Limb (tissue), 2 donors: ENCODE measurements at regions not wholly inside any gene's neighbourhood (a gene's known extent, or its start where the extent isn't known, plus 50 kb on each side); places are given as distances from the start of the nearest gene placed in this dataset.
A peak's percentile ranks its signal among the peaks of the same experiment; 100 is the strongest.

Experiments used
- DNase-seq, 2 donors: peaks; one replicate each; pipeline ENCODE4 v3.0.0-alpha.2; 2016; ENCODE audit errors: extremely low spot score in 2 of 2

GRCh38 chr6:4464638-4465037, 311.6 kb upstream of the CDYL start:
- no peak for DNase-seq

- DNase-seq = no peak
Measured at GRCh38 chr6:4463236-4463635, 313.0 kb upstream of the CDYL start.

GRCh38 chr6:4460586-4461475, 315.4 kb upstream of the CDYL start:
- DNase-seq = peak; percentile 71 to 75

GRCh38 chr6:4459996-4460395, 316.2 kb upstream of the CDYL start:
- DNase-seq = peak in 1 of 2 donors; percentile 43

- no peak for DNase-seq
Measured at GRCh38 chr6:4459032-4459431, 317.2 kb upstream of the CDYL start.

- DNase-seq = no peak
Measured at GRCh38 chr6:4451718-4452117, 316.3 kb upstream of the ECI2 start.

GRCh38 chr6:4451081-4451480, 315.7 kb upstream of the ECI2 start:
- DNase-seq = no peak

GRCh38 chr6:4450237-4450636, 314.9 kb upstream of the ECI2 start:
- DNase-seq = no peak

GRCh38 chr6:4449409-4449808, 314.0 kb upstream of the ECI2 start:
- no peak for DNase-seq

- no peak for DNase-seq
Measured at GRCh38 chr6:4448841-4449240, 313.5 kb upstream of the ECI2 start.

- DNase-seq = no peak
Measured at GRCh38 chr6:4447639-4448330, 312.4 kb upstream of the ECI2 start.

- DNase-seq = no peak
Measured at GRCh38 chr6:4446982-4447381, 311.6 kb upstream of the ECI2 start.

- no peak for DNase-seq
Measured at GRCh38 chr6:4441981-4442434, 306.6 kb upstream of the ECI2 start.

- DNase-seq = peak in 1 of 2 donors; percentile 70
Measured at GRCh38 chr6:4439159-4439558, 303.8 kb upstream of the ECI2 start.

- DNase-seq = no peak
Measured at GRCh38 chr6:4437342-4437741, 302.0 kb upstream of the ECI2 start.

- no peak for DNase-seq
Measured at GRCh38 chr6:4435981-4436445, 300.6 kb upstream of the ECI2 start.

- DNase-seq = no peak
Measured at GRCh38 chr6:4434655-4435054, 299.3 kb upstream of the ECI2 start.

GRCh38 chr6:4433199-4433598, 297.8 kb upstream of the ECI2 start:
- DNase-seq = no peak

- no peak for DNase-seq
Measured at GRCh38 chr6:4426968-4427367, 291.6 kb upstream of the ECI2 start.

- no peak for DNase-seq
Measured at GRCh38 chr6:4421837-4422236, 286.5 kb upstream of the ECI2 start.

GRCh38 chr6:4420160-4420865, 284.9 kb upstream of the ECI2 start:
- DNase-seq = no peak

GRCh38 chr6:4415549-4415948, 280.2 kb upstream of the ECI2 start:
- no peak for DNase-seq
